Smooth muscle cell (in vitro differentiated cells): ENCODE measurements at regions not wholly inside any gene's neighbourhood (a gene's known extent, or its start where the extent isn't known, plus 50 kb on each side); places are given as distances from the start of the nearest gene placed in this dataset.
A peak's percentile ranks its signal among the peaks of the same experiment; 100 is the strongest.
"Not testable (repeated sequence)": the region's sequence is repeated elsewhere in the genome, so short reads cannot be mapped to it uniquely, and the experiment has no call there.

Experiments used
- DNase-seq: peaks from one replicate; lab custom pipeline; 2025; ENCODE audit not compliant: unreplicated experiment; lab: John Stamatoyannopoulos, UW
- H2AFZ ChIP-seq: fragments of 200-600 bp; sonication (generic); 2 replicates; pipeline ENCODE4 v1.6.0; 2016; ENCODE audit warnings: antibody characterized with exemption, low read depth, mild to moderate bottlenecking
- H3F3A ChIP-seq: fragments of 200-600 bp; sonication (generic); 2 replicates; pipeline ENCODE4 v1.6.0; 2017; ENCODE audit warnings: antibody characterized with exemption, low read depth
- H3K27ac ChIP-seq: fragments of 200-600 bp; sonication (generic); 2 replicates; pipeline ENCODE4 v1.5.1; 2016; ENCODE audit warnings: low read depth, mild to moderate bottlenecking
- H3K27me3 ChIP-seq: fragments of 200-600 bp; sonication (generic); 2 replicates; pipeline ENCODE4 v1.6.1; 2016; ENCODE audit warnings: low read depth, mild to moderate bottlenecking
- H3K36me3 ChIP-seq: fragments of 200-600 bp; sonication (generic); 2 replicates; pipeline ENCODE4 v1.5.1; 2016; ENCODE audit warnings: low read depth
- H3K4me1 ChIP-seq: fragments of 200-600 bp; sonication (generic); 2 replicates; pipeline ENCODE4 v1.5.1; 2016; ENCODE audit warnings: low read depth
- H3K4me2 ChIP-seq: fragments of 200-600 bp; sonication (generic); 2 replicates; pipeline ENCODE4 v1.6.0; 2016; ENCODE audit warnings: mild to moderate bottlenecking
- H3K4me3 ChIP-seq: fragments of 200-600 bp; sonication (generic); 2 replicates; pipeline ENCODE4 v1.5.1; 2016; ENCODE audit warnings: mild to moderate bottlenecking
- H3K79me2 ChIP-seq: fragments of 200-600 bp; sonication (generic); 2 replicates; pipeline ENCODE4 v1.6.0; 2016; ENCODE audit warnings: low read depth, mild to moderate bottlenecking
- H3K9ac ChIP-seq: fragments of 200-600 bp; sonication (generic); 2 replicates; pipeline ENCODE4 v1.6.0; 2016; ENCODE audit warnings: low read depth
- H3K9me3 ChIP-seq: fragments of 200-600 bp; sonication (generic); replicated peaks from 2 replicates; pipeline ENCODE4 v1.5.1; 2016; ENCODE audit warnings: low read depth
- H4K20me1 ChIP-seq: fragments of 200-600 bp; sonication (generic); 2 replicates; pipeline ENCODE4 v1.6.0; 2016; ENCODE audit warnings: low read depth
- CTCF ChIP-seq: fragments of 200-600 bp; sonication (generic); IDR thresholded peaks from 2 replicates; pipeline ENCODE4 v1.5.1; 2017; ENCODE audit warnings: borderline replicate concordance, mild to moderate bottlenecking, antibody characterized with exemption; ENCODE audit not compliant: insufficient read depth, poor library complexity, severe bottlenecking
- WGBS: methylation state at CpG from one replicate; pipeline ENCODE4 v1.1.7; 2016; ENCODE audit warnings: low lambda C conversion rate; 5-methylcytosine and 5-hydroxymethylcytosine counted together

GRCh38 chr9:81069038-81069795 lies 620.1 kb downstream of the TLE1 start:
- H3K4me2 ChIP-seq = no peak overlapping the region
- WGBS = 97% methylated on average over 3 of the region's 3 CpGs
- H3K4me3 ChIP-seq = no peak overlapping the region
- DNase-seq = no peak
- no peaks in the 10 kb centered on the region for H3K9me3 ChIP-seq
- no peaks in the 10 kb centered on the region for H3K4me1 ChIP-seq
- no peaks in the 10 kb centered on the region for H3K27me3 ChIP-seq
- no peaks in the 10 kb centered on the region for H3K36me3 ChIP-seq
- no peaks in the 10 kb centered on the region for H3F3A ChIP-seq
- H3K27ac ChIP-seq = no peak overlapping the region
- H3K9ac ChIP-seq = no peak overlapping the region
- no peaks in the 10 kb centered on the region for H4K20me1 ChIP-seq
- no peak overlapping the region for H2AFZ ChIP-seq
- no peaks in the 10 kb centered on the region for H3K79me2 ChIP-seq
- TF ChIP-seq CTCF = no peak

- not testable (repeated sequence) for H3K4me3 ChIP-seq, H3K4me2 ChIP-seq, H3K36me3 ChIP-seq, H3K79me2 ChIP-seq, H2AFZ ChIP-seq, H3K27me3 ChIP-seq, H3F3A ChIP-seq, DNase-seq, H3K9me3 ChIP-seq, H4K20me1 ChIP-seq, H3K4me1 ChIP-seq, H3K27ac ChIP-seq, H3K9ac ChIP-seq
- WGBS = 65% methylated on average over 3 of the region's 3 CpGs
These were observed 626.4 kb downstream of the TLE1 start for GRCh38 chr9:81062995-81063394.

- DNase-seq = no peak
- no peak overlapping the region for H2AFZ ChIP-seq
- no peaks in the 10 kb centered on the region for H3K79me2 ChIP-seq
- H3K9me3 ChIP-seq = no peaks in the 10 kb centered on the region
- WGBS = 78% methylated on average over 2 of the region's 2 CpGs
- TF ChIP-seq CTCF = no peak
- H4K20me1 ChIP-seq = no peaks in the 10 kb centered on the region
- H3K4me1 ChIP-seq = peaks cover 4% of the 10 kb centered on the region
- no peaks in the 10 kb centered on the region for H3K27me3 ChIP-seq
- no peaks in the 10 kb centered on the region for H3F3A ChIP-seq
- H3K4me3 ChIP-seq = no peak overlapping the region
- H3K9ac ChIP-seq = no peak overlapping the region
- no peak overlapping the region for H3K27ac ChIP-seq
- H3K4me2 ChIP-seq = no peak overlapping the region
- H3K36me3 ChIP-seq = no peaks in the 10 kb centered on the region
These were observed 630.6 kb downstream of the TLE1 start for GRCh38 chr9:81058782-81059181.

GRCh38 chr9:81053298-81054025 lies 635.9 kb downstream of the TLE1 start:
- DNase-seq = no peak
- Histone ChIP-seq H3K9ac (no peak overlapping the region), H3K4me2 (no peak overlapping the region), H3K4me3 (no peak overlapping the region), H3K27ac (no peak overlapping the region), H4K20me1 (no peaks in the 10 kb centered on the region), H3F3A (no peaks in the 10 kb centered on the region), H3K36me3 (no peaks in the 10 kb centered on the region), H2AFZ (peak overlapping the region; percentile 19), H3K9me3 (no peaks in the 10 kb centered on the region), H3K27me3 (no peaks in the 10 kb centered on the region), H3K79me2 (no peaks in the 10 kb centered on the region), H3K4me1 (no peaks in the 10 kb centered on the region)
- WGBS = 95% methylated on average over 1 of the region's 1 CpG
- no peak for TF ChIP-seq CTCF
